A549 (cell line): ENCODE measurements at regions not wholly inside any gene's neighbourhood (a gene's known extent, or its start where the extent isn't known, plus 50 kb on each side); places are given as distances from the start of the nearest gene placed in this dataset.

Experiments
- ATAC-seq, 2 experiments: fragments of 200-7000 bp in 1 of 2; fragments of >200 bp in 1 of 2; cut with Nextera tagmentation in 1 of 2; cut with Tn5 transposase in 1 of 2; 3 replicates each; pipeline versions ENCODE4 v1.8.0 to v1.9.1; 2018 to 2020; ENCODE audit warnings: mild to moderate bottlenecking in 1 of 2, moderate library complexity in 1 of 2
- CTCF ChIA-PET: fragments of 300-600 bp; sonication (Branson Sonifier 250); formaldehyde crosslinking; extraction: SDS; loops from one replicate; lab custom pipeline; 2021; ENCODE audit warnings: antibody characterized with exemption, inconsistent platforms; lab: Yijun Ruan, JAX
- POLR2A ChIA-PET: fragments of 350-600 bp; formaldehyde crosslinking; extraction: SDS; loops from one replicate; lab custom pipeline; 2021; ENCODE audit warnings: antibody characterized with exemption, inconsistent platforms; lab: Yijun Ruan, JAX
- DNase-seq, 2 experiments: peaks; one replicate each; pipeline versions ENCODE4 v3.0.0 to v3.0.0-alpha.2; 2011 to 2016; ENCODE audit warnings: low read depth in 1 of 2, low spot score in 1 of 2
- FAIRE-seq: peaks from 2 replicates; lab custom pipeline; 2011; peaks lifted over from hg19 to GRCh38; lab: Jason Lieb, UNC
- H3K27ac ChIP-seq, 2 experiments: fragments of >200 bp; sonication (Bioruptor Twin); formaldehyde crosslinking; 3 replicates each; pipeline ENCODE4 v1.5.1; 2016 to 2017
- H3K4me1 ChIP-seq: fragments of >200 bp; sonication (Bioruptor Twin); formaldehyde crosslinking; 3 replicates; pipeline ENCODE4 v1.6.1; 2016
- H3K4me2 ChIP-seq: fragments of >200 bp; sonication (Bioruptor Twin); formaldehyde crosslinking; 3 replicates; pipeline ENCODE4 v1.6.1; 2016
- H3K4me3 ChIP-seq: fragments of >200 bp; sonication (Bioruptor Twin); formaldehyde crosslinking; 3 replicates; pipeline ENCODE4 v1.5.1; 2016
- H3K9me3 ChIP-seq: fragments of >200 bp; sonication (Bioruptor Twin); formaldehyde crosslinking; 3 replicates; pipeline ENCODE4 v1.6.1; 2016
- ATOH8 ChIP-seq: fragments of 250-450 bp; sonication (Bioruptor Pico); IDR thresholded peaks from 2 replicates; pipeline ENCODE4 v1.5.0; 2020; ENCODE audit warnings: low read depth, mild to moderate bottlenecking, moderate library complexity
- BHLHE40 ChIP-seq: IDR thresholded peaks from 2 replicates; pipeline ENCODE4 v1.6.1; 2012; ENCODE audit warnings: low read depth, low read length, inconsistent platforms
- CBX8 ChIP-seq: fragments of 200-600 bp; sonication (generic); IDR thresholded peaks from 2 replicates; pipeline ENCODE4 v1.6.1; 2016
- CEBPB ChIP-seq, 2 experiments: fragments of >200 bp in 1 of 2; sonication (Bioruptor Twin) in 1 of 2; formaldehyde crosslinking in 1 of 2; IDR thresholded peaks; 2 replicates each; pipeline ENCODE4 v1.6.1; 2012 to 2016
- CTCF ChIP-seq: fragments of >200 bp; sonication (Bioruptor Twin); formaldehyde crosslinking; IDR thresholded peaks from 3 replicates; pipeline ENCODE4 v1.5.1; 2016
- EP300 ChIP-seq, 2 experiments: fragments of >200 bp; sonication (Bioruptor Twin); formaldehyde crosslinking; IDR thresholded peaks; 2 replicates in 1 of 2; 3 replicates in 1 of 2; pipeline ENCODE4 v1.6.1; 2016 to 2017
- ESRRA ChIP-seq: fragments of 150-350 bp; IDR thresholded peaks from 2 replicates; pipeline ENCODE4 v1.6.1; 2014; ENCODE audit warnings: mild to moderate bottlenecking, low read length, borderline replicate concordance
- FOSB ChIP-seq: fragments of 250-450 bp; sonication (Bioruptor Pico); IDR thresholded peaks from 2 replicates; pipeline ENCODE4 v1.5.0; 2020; ENCODE audit warnings: mild to moderate bottlenecking, moderate library complexity
- FOXS1 ChIP-seq: fragments of 250-450 bp; sonication (Bioruptor Pico); IDR thresholded peaks from 2 replicates; pipeline ENCODE4 v1.5.0; 2020; ENCODE audit warnings: mild to moderate bottlenecking, moderate library complexity
- HOXB13 ChIP-seq: fragments of 250-450 bp; sonication (Bioruptor Pico); IDR thresholded peaks from 2 replicates; pipeline ENCODE4 v1.5.0; 2020; ENCODE audit warnings: low read depth, mild to moderate bottlenecking, moderate library complexity
- HOXB5 ChIP-seq: fragments of 250-450 bp; sonication (Bioruptor Pico); IDR thresholded peaks from 2 replicates; pipeline ENCODE4 v1.5.0; 2020; ENCODE audit warnings: mild to moderate bottlenecking, moderate library complexity
- KDM1A ChIP-seq: fragments of 200-600 bp; sonication (generic); IDR thresholded peaks from 2 replicates; pipeline ENCODE4 v1.6.1; 2016; ENCODE audit warnings: low read depth, mild to moderate bottlenecking
- MYC ChIP-seq: IDR thresholded peaks from 2 replicates; pipeline ENCODE4 v1.6.1; 2012; ENCODE audit warnings: mild to moderate bottlenecking, inconsistent platforms, low read length, improper control_type of control experiment, borderline replicate concordance
- NR3C1 ChIP-seq: fragments of >200 bp; sonication (Bioruptor Twin); formaldehyde crosslinking; IDR thresholded peaks from 3 replicates; pipeline ENCODE4 v1.6.1; 2017
- PBX3 ChIP-seq: IDR thresholded peaks from 2 replicates; pipeline ENCODE4 v1.6.1; 2012
- POLR2AphosphoS2 ChIP-seq: conservative IDR thresholded peaks from 2 replicates; pipeline ENCODE4 v1.6.1; 2012; ENCODE audit warnings: low read length, improper control_type of control experiment, inconsistent platforms
- RARB ChIP-seq: fragments of 250-450 bp; sonication (Bioruptor Pico); IDR thresholded peaks from 2 replicates; pipeline ENCODE4 v1.8.0; 2021; ENCODE audit warnings: mild to moderate bottlenecking, moderate library complexity
- WGBS: methylation state at CpG from one replicate; pipeline ENCODE4 v1.1.6; 2017; ENCODE audit errors: missing lambda C conversion rate; 5-methylcytosine and 5-hydroxymethylcytosine counted together
- TF ChIP-seq, protein P1 (sequence below): IDR thresholded peaks from 2 replicates; pipeline ENCODE4 v1.6.1; 2012; ENCODE audit warnings: low read depth, borderline replicate concordance

DNA sequence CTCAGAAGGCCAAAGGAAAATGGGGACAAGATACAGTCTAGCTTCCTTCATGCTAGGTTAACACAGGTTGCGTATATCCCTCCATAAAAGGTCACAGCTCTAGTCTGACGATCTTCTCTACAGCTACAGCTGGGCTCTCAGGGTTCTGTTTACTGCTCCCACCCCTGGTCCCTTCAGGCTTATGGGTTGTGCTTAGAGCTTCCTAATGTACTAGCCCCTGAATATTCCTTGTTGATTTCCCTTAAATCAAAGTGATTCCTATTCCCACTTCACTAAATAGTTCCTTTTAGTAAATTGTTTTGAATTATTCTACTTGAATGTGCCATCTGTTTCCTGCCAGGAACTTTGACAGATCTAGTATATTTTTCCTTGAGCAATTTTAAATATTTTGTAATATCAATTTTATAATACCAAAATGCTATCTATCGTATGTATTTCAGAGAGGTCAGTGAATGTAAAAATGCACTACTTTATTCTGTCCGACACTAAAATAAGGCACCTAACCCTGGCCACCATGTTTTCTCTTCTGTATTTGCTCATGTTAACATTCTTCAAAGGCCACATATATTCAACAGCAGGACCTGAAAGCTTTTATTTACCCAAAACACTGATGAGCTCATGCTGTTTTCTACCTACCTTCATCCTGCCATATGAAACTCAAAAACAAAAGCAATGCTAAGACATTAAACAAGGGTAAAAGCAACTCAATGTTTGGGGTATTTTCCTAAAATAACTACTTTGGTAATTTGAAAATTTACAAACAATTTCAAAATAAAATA is 92.8 kb upstream of the TGFBR2 start:
- ATAC-seq (no peak), FAIRE-seq (no peak), DNase-seq (no peak)
- POLR2A ChIA-PET = no interaction called here
- H3K4me1 ChIP-seq = peaks cover 41% of the 10 kb centered on the region
- H3K4me3 ChIP-seq = no peak overlapping the region
- CTCF ChIA-PET = interaction anchor here (1.1 to 1.8 kb wide), 3 partner anchors 11 to 180 kb away, joined by 3 to 6 read pairs (median 4); no protein-coding TSS in a partner anchor
- peak overlapping the region; percentile 77 to 97 for H3K27ac ChIP-seq
- H3K9me3 ChIP-seq = no peaks in the 10 kb centered on the region
- TF ChIP-seq CBX8 = no peak
- TF ChIP-seq FOSB (CRISPR knock-in tag) = no peak
- no peak for TF ChIP-seq PBX3
- no peak for TF ChIP-seq MYC
- no peak for TF ChIP-seq RARB (CRISPR knock-in tag)
- TF ChIP-seq ESRRA = no peak
- no peak for TF ChIP-seq EP300 (IDR thresholded peaks at IDR 0.05)
- H3K4me2 ChIP-seq = no peak overlapping the region
- WGBS = 92% methylated on average over 4 of the region's 4 CpGs

DNA sequence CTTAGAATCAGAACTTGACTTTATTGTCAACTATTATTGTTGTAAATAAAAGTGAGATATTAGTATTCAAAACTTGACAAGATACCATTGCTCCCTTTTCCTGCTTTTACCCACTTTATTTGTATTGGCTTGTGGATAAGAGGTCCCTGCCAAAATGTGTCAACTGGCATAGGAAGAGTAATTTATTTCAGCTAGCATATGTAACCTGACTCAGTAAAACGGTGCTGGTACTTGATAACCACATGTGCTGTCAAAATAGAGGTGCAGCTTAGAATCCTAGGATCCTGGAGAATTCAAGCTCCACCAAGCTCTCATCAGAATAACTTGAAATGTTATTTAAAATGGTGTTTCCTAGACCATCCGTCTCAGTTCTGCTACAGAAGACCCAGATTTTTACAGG is 90.2 kb upstream of the TGFBR2 start:
- Histone ChIP-seq H3K4me1 (peaks cover 45% of the 10 kb centered on the region), H3K4me2 (no peak overlapping the region), H3K4me3 (no peak overlapping the region), H3K27ac (peak overlapping the region in 1 of 2 experiments; percentile 47; a peak in 3 of 6 replicates), H3K9me3 (no peaks in the 10 kb centered on the region)
- CTCF ChIA-PET = no interaction called here
- no peak for TF ChIP-seq CTCF
- TF ChIP-seq NR3C1 = no peak
- TF ChIP-seq FOXS1 (CRISPR knock-in tag) = no peak
- TF ChIP-seq BHLHE40 = no peak
- no peak for TF ChIP-seq ATOH8 (CRISPR knock-in tag)
- TF ChIP-seq KDM1A = no peak
- TF ChIP-seq CEBPB (IDR thresholded peaks at IDR 0.05) = no peak
- TF ChIP-seq HOXB13 (CRISPR knock-in tag) = no peak
- TF ChIP-seq HOXB5 = no peak
- TF ChIP-seq, protein P1, sequence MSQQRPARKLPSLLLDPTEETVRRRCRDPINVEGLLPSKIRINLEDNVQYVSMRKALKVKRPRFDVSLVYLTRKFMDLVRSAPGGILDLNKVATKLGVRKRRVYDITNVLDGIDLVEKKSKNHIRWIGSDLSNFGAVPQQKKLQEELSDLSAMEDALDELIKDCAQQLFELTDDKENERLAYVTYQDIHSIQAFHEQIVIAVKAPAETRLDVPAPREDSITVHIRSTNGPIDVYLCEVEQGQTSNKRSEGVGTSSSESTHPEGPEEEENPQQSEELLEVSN = no peak
- no peak for TF ChIP-seq MYC
- TF ChIP-seq POLR2AphosphoS2 = no peak
- DNase-seq (no peak), FAIRE-seq (no peak), ATAC-seq (no peak)
- WGBS = 46% methylated on average over 2 of the region's 2 CpGs
- POLR2A ChIA-PET = no interaction called here
